ENCODE measurements at regions not wholly inside any gene's neighbourhood (a gene's known extent, or its start where the extent isn't known, plus 50 kb on each side); places are given as distances from the start of the nearest gene placed in this dataset.
"Not testable (repeated sequence)": the region's sequence is repeated elsewhere in the genome, so short reads cannot be mapped to it uniquely, and the experiment has no call there.

GRCh38 chr7:115227473-115228235 is 305.8 kb downstream of the MDFIC start:
- ATAC-seq (no peak), DNase-seq (ENCODE audit: low spot score) (no peak)

DNA sequence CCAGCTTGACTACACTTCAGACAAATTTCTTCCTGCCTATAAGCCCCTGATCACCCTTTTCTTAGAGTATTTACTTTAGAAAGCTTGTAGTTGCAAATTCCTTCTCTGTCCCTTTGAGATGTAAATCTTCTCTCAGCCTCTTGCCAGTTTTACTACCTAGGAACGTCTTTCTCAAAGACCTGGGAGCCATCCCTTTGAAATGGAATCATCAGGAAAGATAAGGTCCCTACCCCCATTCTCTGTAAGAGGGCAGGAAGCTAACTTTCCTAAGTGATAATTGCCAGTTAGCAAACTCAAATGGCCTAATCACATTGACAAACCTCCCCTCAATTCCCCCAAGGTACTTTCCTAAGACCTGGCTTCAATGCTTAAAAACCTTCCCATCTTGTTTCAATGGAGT is 304.5 kb downstream of the MDFIC start:
- DNase-seq (ENCODE audit: low spot score) = no peak
- ATAC-seq = no peak

- ATAC-seq (no peak), DNase-seq (ENCODE audit: low spot score) (no peak)
These were observed 303.0 kb downstream of the MDFIC start for GRCh38 chr7:115224922-115225321.

DNA sequence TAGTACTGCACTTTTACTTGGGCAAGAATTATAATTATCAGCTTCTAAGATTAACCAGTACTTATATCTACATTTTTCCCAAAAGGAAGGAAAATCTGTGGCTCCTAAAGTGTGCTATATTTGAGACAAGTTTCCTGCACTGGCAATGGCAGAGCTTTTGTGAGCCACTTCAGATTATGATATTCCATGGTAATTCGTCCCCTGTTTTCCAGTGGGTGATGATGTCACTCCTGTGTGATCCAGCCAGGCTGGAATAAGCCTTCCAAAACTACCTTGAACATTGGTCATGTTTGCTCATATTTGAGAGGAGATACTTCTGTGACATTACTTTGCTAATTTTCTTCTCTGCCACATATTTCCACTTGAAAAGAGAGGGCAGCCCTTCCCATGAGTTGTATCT is 302.1 kb downstream of the MDFIC start:
- DNase-seq (ENCODE audit: low spot score) (no peak), ATAC-seq (no peak)

- ATAC-seq (no peak), DNase-seq (ENCODE audit: low spot score) (no peak)
These were observed 299.6 kb downstream of the MDFIC start for GRCh38 chr7:115221456-115221855.

- no peak for ATAC-seq
- DNase-seq (ENCODE audit: low spot score) = no peak
These were observed 296.2 kb downstream of the MDFIC start for GRCh38 chr7:115218076-115218475.

GRCh38 chr7:115217373-115217772 is 295.5 kb downstream of the MDFIC start:
- DNase-seq (ENCODE audit: low spot score) (no peak), ATAC-seq (peak; percentile 78)

- DNase-seq (ENCODE audit: low spot score) = no peak
- no peak for ATAC-seq
These were observed 294.8 kb downstream of the MDFIC start for GRCh38 chr7:115216652-115217051.

DNA sequence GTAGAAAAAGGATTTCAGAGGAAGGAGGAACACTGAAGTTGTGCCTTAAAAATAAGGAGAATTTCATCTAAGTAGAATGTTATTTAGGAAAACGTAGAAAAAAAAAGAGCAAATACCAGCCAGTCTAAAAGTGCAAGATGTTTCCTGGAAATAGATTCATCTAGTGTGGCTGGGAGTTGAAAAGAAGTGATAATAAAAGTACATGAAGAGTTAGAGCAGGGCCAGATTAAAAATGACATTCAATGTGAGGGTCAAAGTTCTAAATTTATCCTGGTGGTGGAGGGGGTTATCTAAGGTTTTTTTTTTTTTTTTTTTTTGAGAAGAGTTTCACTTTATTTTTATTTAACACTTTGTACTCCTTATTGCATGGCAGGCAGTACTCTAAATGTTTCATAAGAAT is 289.3 kb downstream of the MDFIC start:
- no peak for ATAC-seq

DNA sequence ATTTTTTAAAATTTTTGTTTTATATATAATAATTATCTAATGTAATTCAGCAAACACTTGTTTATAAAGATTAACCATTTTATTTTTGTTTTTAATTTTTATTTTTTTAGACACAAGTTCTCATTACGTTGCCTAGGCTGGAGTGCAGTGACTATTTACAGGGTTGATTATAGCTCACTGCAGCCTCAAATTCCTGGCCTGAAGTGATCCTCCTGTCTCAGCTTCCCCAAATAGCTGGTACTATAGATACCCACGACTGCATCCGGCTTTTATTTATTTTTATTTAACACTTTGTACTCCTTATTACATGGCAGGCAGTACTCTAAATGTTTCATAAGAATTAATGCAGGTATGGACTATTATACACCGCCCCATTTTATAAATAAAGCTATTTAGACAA is 288.7 kb downstream of the MDFIC start:
- no peak for ATAC-seq
- no peak for DNase-seq (ENCODE audit: low spot score)

More for the DNA sequence above, 289.3 kb downstream of the MDFIC start:
- DNase-seq (ENCODE audit: low spot score) = no peak

DNA sequence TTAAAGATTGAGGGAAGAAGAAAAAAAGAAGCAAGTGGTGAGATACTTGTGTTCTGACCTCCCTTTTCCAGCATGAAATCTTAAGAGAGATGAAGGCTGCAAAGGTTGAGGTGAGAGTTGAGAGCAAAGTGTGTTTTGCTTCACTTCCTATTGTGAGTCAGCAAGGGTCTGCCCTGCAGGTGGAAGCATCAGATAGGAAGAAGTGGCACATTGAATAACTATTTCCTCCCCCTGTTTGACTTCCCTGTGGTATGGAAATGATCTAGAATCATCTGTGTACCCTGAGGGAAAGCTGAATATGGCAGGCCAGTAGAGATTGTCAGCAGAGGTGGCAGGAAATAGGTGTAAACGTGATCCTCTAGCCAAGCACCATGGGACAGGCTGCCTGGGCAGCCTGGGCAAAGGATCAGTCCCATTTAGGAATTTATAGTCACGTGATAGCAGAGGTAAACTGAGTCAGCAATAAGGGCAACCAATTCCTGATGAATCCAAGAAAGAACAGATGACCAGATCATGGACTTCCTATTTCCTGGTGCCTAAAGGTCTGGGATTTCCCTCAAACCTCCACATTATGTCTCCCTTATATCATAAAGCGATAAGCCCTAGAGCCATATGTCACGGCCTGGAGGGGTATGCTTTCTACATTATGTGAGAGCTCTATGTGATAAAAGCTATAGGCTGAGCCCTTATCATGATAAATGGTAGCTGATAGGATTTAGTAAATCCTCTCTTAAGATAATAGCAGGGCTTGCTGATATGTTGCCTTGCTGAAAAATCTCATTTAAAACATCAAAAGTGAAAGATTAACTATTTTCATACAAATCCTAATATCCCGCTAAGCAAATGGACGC is 287.0 kb downstream of the MDFIC start:
- DNase-seq (ENCODE audit: low spot score) (no peak), ATAC-seq (no peak)

DNA sequence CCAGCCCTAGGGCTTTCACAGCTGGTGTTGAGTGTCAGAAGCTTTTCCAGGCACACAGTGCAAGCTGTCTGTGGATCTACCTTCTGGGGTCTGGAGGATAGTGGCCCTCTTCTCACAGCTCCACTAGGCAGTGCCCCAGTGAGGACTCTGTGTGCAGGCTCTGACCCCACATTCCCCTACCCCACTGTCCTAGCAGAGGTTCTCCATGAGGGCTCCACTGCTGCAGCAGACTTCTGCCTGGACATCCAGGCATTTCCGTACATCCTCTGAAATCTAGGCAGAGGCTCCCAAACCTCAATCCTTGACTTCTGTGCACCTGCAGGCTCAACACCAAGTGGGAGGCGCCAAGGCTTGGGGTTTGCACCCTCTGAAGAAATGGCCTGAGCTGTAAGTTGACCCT is 284.5 kb downstream of the MDFIC start:
- ATAC-seq; DNase-seq (ENCODE audit: low spot score): not testable (repeated sequence)

GRCh38 chr7:115198143-115198542 is 276.2 kb downstream of the MDFIC start:
- no peak for DNase-seq (ENCODE audit: low spot score)

DNA sequence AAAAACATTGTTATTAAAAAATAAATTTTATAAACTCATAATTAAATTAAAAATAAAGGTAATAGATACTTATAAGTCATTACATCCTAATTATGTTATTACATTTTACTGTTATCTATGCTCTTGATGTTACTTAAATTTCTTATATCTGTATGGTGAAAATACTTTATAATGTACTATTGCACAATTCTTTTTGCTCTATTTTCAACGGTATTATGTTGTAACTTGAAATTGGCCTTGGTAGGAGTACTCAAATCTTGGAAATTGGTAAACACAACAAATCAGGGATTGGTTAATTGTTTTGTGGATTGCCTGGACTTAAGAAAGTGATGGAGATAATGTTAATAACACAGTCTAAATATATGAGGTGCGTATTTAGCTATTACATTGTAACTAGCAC is 273.3 kb downstream of the MDFIC start:
- no peak for ATAC-seq

More at GRCh38 chr7:115198143-115198542, 276.2 kb downstream of the MDFIC start:
- no peak for ATAC-seq

DNA sequence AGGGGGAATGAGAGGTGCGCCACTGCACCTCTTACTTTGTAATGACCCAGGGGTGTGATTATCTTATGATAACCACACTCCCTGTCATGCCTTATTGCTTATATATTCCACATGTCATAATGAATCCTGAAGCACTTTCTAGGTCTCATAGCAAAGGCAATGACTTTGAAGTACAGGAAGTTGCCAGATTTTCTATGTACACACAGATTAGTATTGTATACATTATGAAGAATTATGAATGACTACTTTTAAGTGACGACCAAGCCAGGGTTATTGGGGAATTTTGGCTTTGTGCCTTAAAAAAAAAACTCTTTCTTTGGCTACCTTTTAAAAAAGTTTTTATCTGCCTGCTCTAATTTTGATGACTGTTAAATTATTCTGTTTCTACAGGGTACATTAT is 269.6 kb downstream of the MDFIC start:
- no peak for ATAC-seq
- DNase-seq (ENCODE audit: low spot score) = no peak

More for the DNA sequence above, 273.3 kb downstream of the MDFIC start:
- no peak for DNase-seq (ENCODE audit: low spot score)

GRCh38 chr7:115183431-115184057 is 261.6 kb downstream of the MDFIC start:
- no peak for DNase-seq (ENCODE audit: low spot score)
- ATAC-seq = no peak

DNA sequence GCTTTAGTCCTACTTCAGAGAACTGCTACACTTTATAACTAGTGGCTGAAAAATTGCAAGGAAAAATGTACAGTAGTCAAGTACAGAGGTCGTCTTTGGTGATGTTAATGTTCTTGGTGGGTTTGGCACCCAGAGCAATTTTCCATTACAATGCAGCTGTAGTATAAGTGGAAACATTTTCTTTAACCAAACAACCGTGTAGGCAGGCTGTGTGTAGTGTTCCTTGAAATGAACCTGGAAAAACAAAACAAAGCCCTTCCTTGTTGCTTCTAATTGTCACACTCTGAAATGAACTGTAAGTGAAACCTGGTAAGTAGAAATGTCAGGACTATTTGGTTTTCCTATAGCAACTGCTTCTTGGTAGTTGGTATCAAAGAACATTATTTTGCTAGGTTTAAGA is 256.9 kb downstream of the MDFIC start:
- DNase-seq (ENCODE audit: low spot score) = no peak
- no peak for ATAC-seq

DNA sequence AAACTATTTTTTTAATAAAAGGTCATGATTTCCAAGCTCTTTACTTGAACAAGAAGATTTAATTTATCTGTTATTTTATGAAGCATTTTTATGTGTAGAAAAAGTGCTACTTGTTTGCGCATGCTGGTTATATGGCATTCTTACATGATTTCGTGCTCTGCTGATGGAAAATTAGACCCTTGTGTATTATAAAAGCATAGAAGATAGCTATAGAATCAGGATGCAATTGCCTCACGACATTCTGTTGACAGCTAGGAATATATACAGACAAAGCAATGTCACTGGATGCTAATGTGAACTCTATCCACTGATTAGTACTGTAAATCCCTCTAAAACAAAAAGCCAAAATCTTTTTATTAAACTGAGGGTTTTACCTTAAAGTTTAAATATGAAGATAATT is 255.9 kb downstream of the MDFIC start:
- no peak for ATAC-seq
- no peak for DNase-seq (ENCODE audit: low spot score)

GRCh38 chr7:115177103-115177502 is 255.2 kb downstream of the MDFIC start:
- ATAC-seq (no peak), DNase-seq (ENCODE audit: low spot score) (no peak)

- not testable (repeated sequence) for ATAC-seq; DNase-seq (ENCODE audit: low spot score)
These were observed 250.5 kb downstream of the MDFIC start for GRCh38 chr7:115172397-115172796.

- ATAC-seq (peak; percentile 78), DNase-seq (ENCODE audit: low spot score) (no peak)
These were observed 232.0 kb downstream of the MDFIC start for GRCh38 chr7:115153769-115154477.
